Ectodermal cell (in vitro differentiated cells): ENCODE measurements at regions not wholly inside any gene's neighbourhood (a gene's known extent, or its start where the extent isn't known, plus 50 kb on each side); places are given as distances from the start of the nearest gene placed in this dataset.

ENCODE experiments used
- H3K27ac ChIP-seq: 2 replicates; pipeline ENCODE4 v1.7.0; 2013; ENCODE audit warnings: mild to moderate bottlenecking, low read depth, low read length; ENCODE audit not compliant: insufficient read depth, poor library complexity, severe bottlenecking
- H3K27me3 ChIP-seq: 2 replicates; pipeline ENCODE4 v1.7.0; 2013; ENCODE audit warnings: mild to moderate bottlenecking, low read length; ENCODE audit not compliant: insufficient read depth, control insufficient read depth, poor library complexity, severe bottlenecking
- H3K36me3 ChIP-seq: one replicate; pipeline ENCODE4 v1.7.0; 2013; ENCODE audit warnings: low read length; ENCODE audit not compliant: control insufficient read depth, insufficient read depth
- H3K4me1 ChIP-seq: one replicate; pipeline ENCODE4 v1.7.0; 2013; ENCODE audit warnings: low read length; ENCODE audit not compliant: control insufficient read depth, insufficient read depth
- H3K4me3 ChIP-seq: 2 replicates; pipeline ENCODE4 v1.7.0; 2013; ENCODE audit warnings: low read depth, low read length, control low read depth; ENCODE audit not compliant: insufficient read depth
- H3K9me3 ChIP-seq: 2 replicates; pipeline ENCODE4 v1.7.0; 2013; ENCODE audit warnings: mild to moderate bottlenecking, low read length, moderate library complexity; ENCODE audit not compliant: control insufficient read depth
- WGBS, 2 experiments: methylation state at CpG; one replicate each; pipeline ENCODE4 v1.1.7; 2013; ENCODE audit warnings: missing lambda C conversion rate in 2 of 2; 5-methylcytosine and 5-hydroxymethylcytosine counted together

GRCh38 chr11:134785059-134785458, 373.0 kb upstream of the B3GAT1 start:
- WGBS, 2 experiments: 92 to 94% methylated on average over 5 of the region's 5 CpGs
- no peaks in the 10 kb centered on the region for H3K9me3 ChIP-seq
- H3K36me3 ChIP-seq: no peaks in the 10 kb centered on the region
- H3K4me1 ChIP-seq: no peaks in the 10 kb centered on the region
- H3K27ac ChIP-seq: no peak overlapping the region
- no peak overlapping the region for H3K4me3 ChIP-seq
- no peaks in the 10 kb centered on the region for H3K27me3 ChIP-seq

GRCh38 chr11:134784568-134784967, 372.5 kb upstream of the B3GAT1 start:
- Histone ChIP-seq H3K36me3 (no peaks in the 10 kb centered on the region), H3K9me3 (no peaks in the 10 kb centered on the region), H3K4me3 (no peak overlapping the region), H3K27me3 (no peaks in the 10 kb centered on the region), H3K4me1 (no peaks in the 10 kb centered on the region), H3K27ac (no peak overlapping the region)
- 91 to 94% methylated on average over 3 to 4 of the region's 4 CpGs for WGBS, 2 experiments

- no peaks in the 10 kb centered on the region for H3K4me1 ChIP-seq
- H3K27ac ChIP-seq: no peak overlapping the region
- no peaks in the 10 kb centered on the region for H3K27me3 ChIP-seq
- H3K36me3 ChIP-seq: no peaks in the 10 kb centered on the region
- WGBS, 2 experiments: 90 to 93% methylated on average over 2 of the region's 2 CpGs
- H3K9me3 ChIP-seq: no peaks in the 10 kb centered on the region
- H3K4me3 ChIP-seq: no peak overlapping the region
Observed at GRCh38 chr11:134784046-134784445, 372.0 kb upstream of the B3GAT1 start.

GRCh38 chr11:134783234-134783633, 371.2 kb upstream of the B3GAT1 start:
- H3K4me1 ChIP-seq: no peaks in the 10 kb centered on the region
- H3K27ac ChIP-seq: no peak overlapping the region
- WGBS, 2 experiments: 90 to 96% methylated on average over 4 of the region's 4 CpGs
- H3K36me3 ChIP-seq: no peaks in the 10 kb centered on the region
- H3K9me3 ChIP-seq: no peaks in the 10 kb centered on the region
- no peak overlapping the region for H3K4me3 ChIP-seq
- no peaks in the 10 kb centered on the region for H3K27me3 ChIP-seq

- Histone ChIP-seq H3K27me3 (no peaks in the 10 kb centered on the region), H3K4me3 (no peak overlapping the region), H3K36me3 (no peaks in the 10 kb centered on the region), H3K27ac (no peak overlapping the region), H3K9me3 (no peaks in the 10 kb centered on the region), H3K4me1 (no peaks in the 10 kb centered on the region)
- 84 to 87% methylated on average over 3 of the region's 3 CpGs for WGBS, 2 experiments
Observed at GRCh38 chr11:134781380-134781866, 369.4 kb upstream of the B3GAT1 start.

- WGBS, 2 experiments: 90% methylated on average over 4 of the region's 4 CpGs
- H3K9me3 ChIP-seq: no peaks in the 10 kb centered on the region
Observed at GRCh38 chr11:134780486-134781147, 368.6 kb upstream of the B3GAT1 start.

GRCh38 chr11:134779179-134779578, 367.1 kb upstream of the B3GAT1 start:
- H3K27ac ChIP-seq: no peak overlapping the region
- H3K4me1 ChIP-seq: no peaks in the 10 kb centered on the region
- H3K9me3 ChIP-seq: no peaks in the 10 kb centered on the region
- H3K4me3 ChIP-seq: no peak overlapping the region
- H3K36me3 ChIP-seq: no peaks in the 10 kb centered on the region
- WGBS, 2 experiments: 93 to 99% methylated on average over 4 of the region's 4 CpGs
- no peaks in the 10 kb centered on the region for H3K27me3 ChIP-seq

More at GRCh38 chr11:134780486-134781147, 368.6 kb upstream of the B3GAT1 start:
- Histone ChIP-seq H3K27ac (no peak overlapping the region), H3K36me3 (no peaks in the 10 kb centered on the region), H3K4me1 (no peaks in the 10 kb centered on the region), H3K27me3 (no peaks in the 10 kb centered on the region), H3K4me3 (no peak overlapping the region)

GRCh38 chr11:134768463-134768862, 356.4 kb upstream of the B3GAT1 start:
- Histone ChIP-seq H3K36me3 (no peaks in the 10 kb centered on the region), H3K9me3 (no peaks in the 10 kb centered on the region), H3K4me1 (no peaks in the 10 kb centered on the region), H3K4me3 (no peak overlapping the region), H3K27ac (no peak overlapping the region), H3K27me3 (no peaks in the 10 kb centered on the region)
- 86% methylated on average over 1 of the region's 1 CpG; no CpG with 5 or more reads in 1 of the 2 experiments for WGBS, 2 experiments

- no peak overlapping the region for H3K4me3 ChIP-seq
- peaks cover 4% of the 10 kb centered on the region for H3K4me1 ChIP-seq
- 93 to 95% methylated on average over 2 of the region's 2 CpGs for WGBS, 2 experiments
- no peaks in the 10 kb centered on the region for H3K27me3 ChIP-seq
- no peak overlapping the region for H3K27ac ChIP-seq
- H3K36me3 ChIP-seq: no peaks in the 10 kb centered on the region
- no peaks in the 10 kb centered on the region for H3K9me3 ChIP-seq
Observed at GRCh38 chr11:134765565-134765964, 353.5 kb upstream of the B3GAT1 start.

GRCh38 chr11:134764966-134765365, 352.9 kb upstream of the B3GAT1 start:
- Histone ChIP-seq H3K4me3 (no peak overlapping the region), H3K27me3 (no peaks in the 10 kb centered on the region), H3K36me3 (no peaks in the 10 kb centered on the region), H3K9me3 (no peaks in the 10 kb centered on the region), H3K27ac (no peak overlapping the region), H3K4me1 (peaks cover 4% of the 10 kb centered on the region)
- 77 to 79% methylated on average over 3 of the region's 4 CpGs for WGBS, 2 experiments
